ENCODE measurements at regions not wholly inside any gene's neighbourhood (a gene's known extent, or its start where the extent isn't known, plus 50 kb on each side); places are given as distances from the start of the nearest gene placed in this dataset.

- Histone ChIP-seq H3K36me3 (no peaks in the 10 kb centered on the region), H3K27ac (no peak overlapping the region), H3K4me1 (no peaks in the 10 kb centered on the region), H3K4me3 (no peak overlapping the region), H3K9me3 (no peaks in the 10 kb centered on the region), H3K27me3 (no peaks in the 10 kb centered on the region)
- DNase-seq = no peak
- WGBS, 2 donors = 94 to 99% methylated on average over 3 of the region's 3 CpGs
- ATAC-seq (ENCODE audit: low FRiP score in 2 of 2) = no peak
- TF ChIP-seq POLR2AphosphoS5 (IDR thresholded peaks at IDR 0.05) = no peak
- TF ChIP-seq CTCF (IDR thresholded peaks at IDR 0.05) = no peak
- no peak for TF ChIP-seq EP300 (IDR thresholded peaks at IDR 0.05)
- TF ChIP-seq POLR2A (IDR thresholded peaks at IDR 0.05) = no peak
These were observed 390.6 kb downstream of the NUF2 start for GRCh38 chr1:163712321-163712720.

- Histone ChIP-seq H3K27ac (no peak overlapping the region), H3K27me3 (no peaks in the 10 kb centered on the region), H3K4me3 (no peak overlapping the region), H3K9me3 (peaks cover 0 to 8% (median 3%) of the 10 kb centered on the region in 4 donors), H3K36me3 (no peaks in the 10 kb centered on the region), H3K4me1 (no peaks in the 10 kb centered on the region)
- no peak for ATAC-seq (ENCODE audit: low FRiP score in 2 of 2)
- no peak for DNase-seq
- 79 to 84% methylated on average over 3 of the region's 3 CpGs for WGBS, 2 donors
- TF ChIP-seq POLR2A (IDR thresholded peaks at IDR 0.05) (no peak), POLR2AphosphoS5 (IDR thresholded peaks at IDR 0.05) (no peak), EP300 (IDR thresholded peaks at IDR 0.05) (no peak), CTCF (IDR thresholded peaks at IDR 0.05) (no peak)
These were observed 398.5 kb downstream of the NUF2 start for GRCh38 chr1:163720294-163720693.

GRCh38 chr1:163725551-163725950, 403.8 kb downstream of the NUF2 start:
- no peaks in the 10 kb centered on the region for H3K9me3 ChIP-seq
- no peak overlapping the region for H3K4me3 ChIP-seq
- ATAC-seq (ENCODE audit: low FRiP score in 2 of 2) = no peak
- H3K27me3 ChIP-seq = no peaks in the 10 kb centered on the region
- no peak overlapping the region for H3K27ac ChIP-seq
- TF ChIP-seq POLR2A (IDR thresholded peaks at IDR 0.05) (no peak), CTCF (IDR thresholded peaks at IDR 0.05) (no peak), POLR2AphosphoS5 (IDR thresholded peaks at IDR 0.05) (no peak), EP300 (IDR thresholded peaks at IDR 0.05) (no peak)
- DNase-seq = no peak
- no peaks in the 10 kb centered on the region for H3K4me1 ChIP-seq
- H3K36me3 ChIP-seq = no peaks in the 10 kb centered on the region

DNA sequence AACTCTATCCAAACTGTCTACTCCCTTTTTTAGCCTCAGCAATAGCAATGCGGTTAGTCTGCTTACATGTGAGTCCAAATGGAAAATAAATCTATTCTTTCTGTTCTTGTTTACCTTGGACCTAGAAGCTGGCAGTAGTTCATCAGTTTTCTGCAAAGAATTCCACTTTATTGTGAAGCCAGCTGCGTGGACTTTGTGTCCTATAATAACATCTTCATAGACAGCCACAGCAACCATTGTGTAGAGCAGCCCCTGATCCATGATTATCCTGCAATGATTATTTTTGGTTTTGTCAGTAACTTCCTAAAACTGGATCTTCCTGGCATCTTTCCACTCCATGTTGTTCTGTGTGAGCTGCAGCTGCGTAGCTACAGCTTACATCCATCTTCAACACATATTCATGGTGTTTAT, 408.7 kb downstream of the NUF2 start:
- H3K36me3 ChIP-seq = no peaks in the 10 kb centered on the region
- no peak overlapping the region for H3K4me3 ChIP-seq
- TF ChIP-seq POLR2AphosphoS5 (IDR thresholded peaks at IDR 0.05) = no peak
- TF ChIP-seq CTCF (IDR thresholded peaks at IDR 0.05) = no peak
- TF ChIP-seq POLR2A (IDR thresholded peaks at IDR 0.05) = no peak
- no peak for TF ChIP-seq EP300 (IDR thresholded peaks at IDR 0.05)
- 44% methylated on average over 3 of the region's 3 CpGs for WGBS, 2 donors
- DNase-seq (no peak), ATAC-seq (ENCODE audit: low FRiP score in 2 of 2) (no peak)
- no peaks in the 10 kb centered on the region for H3K27me3 ChIP-seq
- H3K27ac ChIP-seq = no peak overlapping the region
- H3K4me1 ChIP-seq = no peaks in the 10 kb centered on the region
- no peaks in the 10 kb centered on the region for H3K9me3 ChIP-seq

DNA sequence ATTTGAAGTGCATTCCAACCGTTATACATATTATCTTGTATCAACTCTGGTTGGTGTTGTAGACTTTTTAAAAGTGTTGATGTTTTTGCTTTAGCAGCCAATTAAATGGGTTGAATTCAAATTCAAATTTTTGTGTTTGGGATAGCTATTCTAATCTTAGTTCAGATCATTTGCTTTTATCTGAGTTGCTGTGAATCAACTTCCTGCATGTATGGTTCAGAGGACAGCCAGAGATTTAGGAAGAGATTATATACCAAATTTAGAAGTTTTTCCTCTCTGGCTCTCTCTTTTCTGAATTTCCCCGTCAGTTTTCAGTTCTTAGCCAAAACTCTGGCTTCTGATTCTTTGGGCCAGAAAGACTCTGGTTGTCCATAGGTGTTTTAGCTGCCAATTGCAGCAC, 415.5 kb downstream of the NUF2 start:
- no peaks in the 10 kb centered on the region for H3K9me3 ChIP-seq
- no peak for DNase-seq
- H3K36me3 ChIP-seq = no peaks in the 10 kb centered on the region
- H3K27me3 ChIP-seq = no peaks in the 10 kb centered on the region
- no peak overlapping the region for H3K4me3 ChIP-seq
- H3K4me1 ChIP-seq = no peaks in the 10 kb centered on the region
- H3K27ac ChIP-seq = no peak overlapping the region
- TF ChIP-seq POLR2AphosphoS5 (IDR thresholded peaks at IDR 0.05) (no peak), CTCF (IDR thresholded peaks at IDR 0.05) (no peak), EP300 (IDR thresholded peaks at IDR 0.05) (no peak), POLR2A (IDR thresholded peaks at IDR 0.05) (no peak)
- no peak for ATAC-seq (ENCODE audit: low FRiP score in 2 of 2)
- 35 to 36% methylated on average over 2 of the region's 2 CpGs for WGBS, 2 donors

Measured in upper lobe of left lung (tissue), 6 donors.